Suppressor macrophage treated with lipopolysaccharide for 1 hour (primary cell): ENCODE measurements at regions not wholly inside any gene's neighbourhood (a gene's known extent, or its start where the extent isn't known, plus 50 kb on each side); places are given as distances from the start of the nearest gene placed in this dataset.
A peak's percentile ranks its signal among the peaks of the same experiment; 100 is the strongest.
"Not testable (repeated sequence)": the region's sequence is repeated elsewhere in the genome, so short reads cannot be mapped to it uniquely, and the experiment has no call there.

Source experiments
- DNase-seq, 3 donors: peaks; one replicate each; pipeline ENCODE4 v3.0.0-alpha.2; 2020 to 2022

DNA sequence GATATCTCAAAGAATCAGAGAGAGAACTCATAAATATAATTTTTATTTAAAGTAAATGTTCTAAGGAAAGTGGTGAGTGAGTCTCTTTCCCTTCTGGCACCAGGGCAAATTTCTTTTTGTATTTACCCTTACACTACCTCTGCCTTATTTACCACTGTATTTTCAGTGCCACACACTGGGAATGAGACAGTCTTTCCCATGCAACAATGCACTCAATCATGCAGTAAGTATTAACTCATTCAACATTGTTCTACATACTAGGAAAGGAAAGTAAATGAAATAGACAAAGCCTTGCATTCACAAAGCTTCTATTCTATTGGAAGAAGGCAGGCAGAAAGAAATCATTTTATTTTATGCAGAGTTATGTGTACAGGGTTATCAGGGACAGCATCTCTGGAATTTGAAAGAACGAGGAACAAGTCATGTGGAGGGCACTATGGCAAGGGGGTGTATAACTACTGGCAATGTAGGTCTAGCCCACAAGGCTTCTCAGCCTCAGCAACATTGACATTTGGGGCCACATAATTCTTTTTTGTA lies 129.8 kb upstream of the PRDX6 start:
- DNase-seq = no peak

DNA sequence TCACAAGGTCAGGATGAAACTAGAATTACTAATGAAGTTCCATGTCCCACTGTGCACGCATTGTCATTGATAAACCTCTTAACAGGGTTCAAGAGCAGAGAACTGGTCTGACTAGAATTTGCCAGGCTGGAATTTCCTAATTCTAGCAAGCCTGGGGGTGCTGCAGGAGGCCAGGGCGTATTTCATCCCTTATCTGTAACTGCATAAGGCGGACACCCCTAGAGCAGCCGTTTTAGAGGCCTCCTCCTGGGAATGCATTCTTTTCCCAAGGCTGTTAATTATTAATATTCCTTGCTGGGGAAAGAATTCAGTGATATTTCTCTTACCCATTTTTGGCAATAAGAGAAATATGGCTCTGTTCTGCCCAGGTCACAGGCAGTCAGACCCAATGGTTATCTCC lies 124.5 kb upstream of the PRDX6 start:
- not testable (repeated sequence) for DNase-seq

DNA sequence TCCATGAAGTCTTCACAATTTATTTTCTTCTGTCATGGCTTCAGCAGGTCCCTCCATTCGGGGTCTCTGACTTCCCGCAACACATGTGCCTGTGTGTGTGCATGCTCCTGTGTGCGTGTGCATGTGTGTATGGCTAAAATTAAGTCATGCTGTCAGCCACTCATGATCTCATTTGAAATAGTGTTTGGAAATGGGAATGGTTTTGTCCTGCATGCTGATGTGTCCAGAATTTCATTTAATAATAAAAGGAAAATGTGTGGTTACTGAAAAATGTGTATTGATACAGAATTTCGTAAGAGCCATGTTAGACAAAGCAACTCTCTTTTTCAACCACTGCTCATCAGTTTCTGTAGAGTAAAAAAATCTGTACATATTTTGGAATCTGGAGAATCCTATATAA lies 123.8 kb upstream of the PRDX6 start:
- no peak for DNase-seq

DNA sequence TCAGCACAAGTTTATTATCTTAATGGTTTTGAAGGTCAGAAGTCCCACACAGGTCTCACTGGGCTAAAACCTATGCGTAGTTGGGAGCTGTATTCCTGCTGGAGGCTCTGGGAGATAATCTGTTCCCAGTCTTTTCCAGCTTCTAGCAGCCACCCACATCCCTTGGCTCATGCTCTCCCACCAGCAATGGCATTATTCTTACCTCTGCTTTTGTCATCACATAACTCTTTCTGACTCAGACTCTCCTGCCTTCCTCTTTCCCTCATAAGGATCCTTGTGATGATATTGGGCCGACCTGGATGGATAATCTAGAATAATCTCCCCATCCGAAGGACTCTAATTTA lies 122.2 kb upstream of the PRDX6 start:
- no peak for DNase-seq

DNA sequence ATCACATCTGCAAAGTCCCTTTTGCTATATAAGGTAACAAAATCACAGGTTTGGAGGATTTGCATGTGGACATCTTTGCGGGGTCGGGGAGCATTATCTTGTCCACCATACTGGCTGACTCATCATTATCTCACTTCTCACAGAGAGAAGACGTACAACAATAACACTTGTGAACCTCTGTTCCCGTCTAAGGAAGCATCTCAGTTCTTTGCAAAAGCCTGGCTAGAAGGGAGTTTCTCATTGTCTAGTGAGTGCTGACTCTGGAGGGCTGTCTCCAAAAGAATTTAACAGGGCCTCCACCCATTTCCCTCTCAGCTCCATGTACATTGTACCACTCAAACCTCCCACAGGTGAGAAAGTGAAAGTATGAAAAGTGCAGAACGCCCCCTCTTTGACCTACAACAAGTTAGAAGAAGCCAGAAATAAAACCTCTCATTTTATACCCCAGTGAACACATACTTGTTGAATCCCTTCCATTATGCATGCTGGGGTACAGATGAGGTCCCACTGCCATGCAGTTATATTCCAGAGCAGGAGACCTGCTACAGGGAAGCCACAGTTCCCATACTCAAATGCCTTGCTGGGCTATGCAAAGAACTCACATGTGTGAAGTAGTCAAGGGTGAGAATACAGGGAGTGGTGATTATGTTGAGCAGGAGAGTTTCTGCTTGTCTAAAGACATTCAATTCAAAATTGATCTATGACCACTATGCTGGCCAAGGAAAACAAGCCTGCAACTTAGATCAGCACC lies 121.7 kb upstream of the PRDX6 start:
- DNase-seq = no peak

DNA sequence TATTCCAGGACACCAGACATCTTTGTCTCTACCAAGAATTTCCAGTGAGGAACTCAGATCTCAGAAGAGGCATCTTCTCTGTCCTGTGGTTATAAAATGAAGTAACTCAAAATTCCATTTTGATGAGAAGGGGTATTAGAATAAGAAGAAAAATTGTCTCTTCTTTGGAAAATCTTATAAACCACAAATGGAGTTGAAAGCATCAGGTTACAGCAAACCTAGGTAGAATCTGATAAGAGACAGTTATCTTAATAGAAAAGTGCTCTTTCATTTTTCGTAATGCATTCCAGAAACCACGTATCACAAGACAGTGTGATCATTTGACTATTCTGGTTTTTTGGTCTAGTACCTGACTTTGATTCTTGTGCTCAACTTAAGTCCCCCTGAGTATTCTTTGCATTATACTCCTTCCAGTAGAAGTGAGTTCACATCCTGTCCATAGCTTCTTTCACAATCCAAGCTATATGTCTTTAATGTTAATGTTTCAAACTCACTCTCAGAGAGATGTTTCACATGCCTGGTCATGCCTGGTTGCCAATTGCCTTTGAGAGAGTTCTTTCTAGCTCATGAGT lies 120.9 kb upstream of the PRDX6 start:
- DNase-seq = no peak

DNA sequence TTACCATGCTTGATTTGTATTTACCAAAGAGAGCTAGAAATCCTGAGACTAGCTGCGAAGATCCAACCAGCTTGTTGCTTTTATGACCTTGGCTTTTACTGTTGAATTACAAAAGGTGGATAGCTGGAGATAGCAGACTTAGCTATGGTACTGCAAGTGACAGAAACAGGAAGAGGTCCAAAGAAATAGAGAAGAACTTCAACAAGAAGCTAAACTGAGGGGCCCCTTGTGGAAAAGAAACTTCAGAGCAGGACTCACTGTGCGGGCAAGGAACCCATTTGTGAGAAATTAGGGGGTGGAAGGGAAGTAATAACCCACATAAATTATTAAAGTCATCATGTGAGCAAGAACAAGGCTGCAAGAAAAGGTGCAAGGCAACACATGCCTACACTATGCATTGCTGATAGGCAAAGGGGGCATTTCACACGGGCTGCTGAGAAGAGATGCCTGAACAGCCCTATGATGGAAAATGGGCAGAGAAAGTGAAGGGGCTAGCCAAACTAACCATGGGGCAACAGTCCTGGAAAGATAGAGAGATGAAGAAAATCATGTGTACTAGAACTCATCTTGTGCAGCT lies 116.6 kb upstream of the PRDX6 start:
- peak; percentile 15 to 23 (median 21) for DNase-seq

DNA sequence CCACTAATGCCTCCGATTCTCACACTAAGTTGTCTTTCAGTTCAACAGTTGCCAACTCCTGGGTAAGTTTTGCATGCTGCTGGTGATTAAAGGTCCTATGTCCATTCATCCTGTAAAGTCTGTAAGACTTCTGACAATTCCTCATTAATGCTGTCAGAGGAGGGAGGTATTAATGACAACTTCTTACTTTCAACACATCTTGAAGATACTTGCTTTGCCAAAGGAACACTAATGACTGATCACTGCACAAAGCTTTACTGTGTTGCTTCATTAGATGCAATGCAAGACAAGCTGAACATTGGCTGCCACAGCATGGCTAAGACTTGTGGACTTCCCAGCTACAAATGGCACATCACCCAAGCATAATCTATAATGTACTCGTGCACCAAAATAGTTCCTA lies 114.6 kb upstream of the PRDX6 start:
- DNase-seq = no peak

DNA sequence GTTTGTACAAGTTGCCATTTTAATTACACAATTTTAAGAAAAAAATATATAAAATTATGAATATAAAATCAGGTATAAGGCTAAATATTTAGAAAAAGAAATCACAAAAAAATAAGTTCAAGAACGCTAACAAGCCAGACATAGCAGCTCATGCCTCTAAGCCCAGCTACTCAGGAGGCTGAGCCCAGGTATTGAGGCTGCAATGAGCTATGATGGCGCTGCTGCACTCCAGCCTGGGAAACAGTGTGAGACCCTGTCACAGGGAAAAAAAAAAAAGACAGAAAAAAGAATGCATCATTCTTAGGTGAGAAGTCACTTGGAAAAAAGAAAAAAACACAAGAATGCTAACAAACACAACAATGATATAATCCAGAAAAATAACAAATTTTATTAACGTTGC lies 112.3 kb upstream of the PRDX6 start:
- no peak for DNase-seq

DNA sequence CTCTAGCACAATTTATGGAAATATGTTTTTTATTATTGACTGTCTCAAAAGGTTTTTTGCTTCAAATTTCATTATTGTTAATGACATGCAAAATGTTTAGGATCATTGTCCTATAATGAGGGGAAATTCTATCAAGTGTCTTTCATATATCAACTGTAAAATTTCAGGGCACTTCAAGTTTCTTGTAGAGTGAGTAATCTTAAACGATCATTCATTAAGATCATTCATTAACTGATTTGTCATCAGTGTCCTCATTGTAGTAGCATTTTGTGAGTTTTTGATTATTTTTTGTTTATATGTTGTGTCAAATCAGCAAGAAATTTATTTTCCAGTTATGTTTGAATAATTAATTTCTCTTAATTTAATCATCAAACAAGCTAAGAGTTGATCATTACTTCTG lies 111.8 kb upstream of the PRDX6 start:
- DNase-seq = no peak

DNA sequence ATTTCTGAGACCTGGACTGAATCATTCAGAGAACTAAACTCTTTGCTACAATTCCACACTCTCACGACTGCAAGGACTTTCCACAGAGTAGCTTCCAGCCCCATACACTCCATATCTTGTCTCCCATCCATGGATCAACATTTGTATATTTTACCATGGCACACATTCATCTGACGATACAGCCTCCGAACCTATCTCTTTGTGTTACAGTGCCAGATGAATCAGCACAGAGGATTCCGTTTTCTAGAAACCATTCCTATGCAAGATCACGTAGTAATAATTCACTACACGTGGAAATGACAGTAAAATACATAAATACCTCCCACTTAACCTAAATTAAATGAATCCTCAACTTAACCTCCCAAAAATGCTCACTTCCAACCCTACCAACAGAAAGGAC lies 110.0 kb upstream of the PRDX6 start:
- DNase-seq = no peak

DNA sequence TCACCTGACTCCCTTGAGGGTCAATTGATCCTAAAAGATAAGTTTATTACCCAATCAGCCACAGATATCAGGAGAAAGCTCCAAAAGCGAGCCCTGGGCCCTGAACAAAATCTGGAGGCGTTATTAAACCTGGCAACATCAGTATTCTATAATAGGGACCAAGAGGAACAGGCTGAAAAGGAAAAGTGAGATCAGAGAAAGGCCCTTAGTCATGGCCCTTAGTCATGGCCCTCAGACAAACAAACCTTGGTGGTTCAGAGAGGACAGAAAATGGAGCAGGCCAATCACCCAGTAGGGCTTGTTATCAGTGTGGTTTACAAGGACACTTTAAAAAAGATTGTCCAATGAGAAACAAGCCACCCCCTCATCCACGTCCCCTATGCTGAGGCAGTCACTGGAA lies 106.5 kb upstream of the PRDX6 start:
- peak; percentile 13 to 28 (median 13) for DNase-seq

DNA sequence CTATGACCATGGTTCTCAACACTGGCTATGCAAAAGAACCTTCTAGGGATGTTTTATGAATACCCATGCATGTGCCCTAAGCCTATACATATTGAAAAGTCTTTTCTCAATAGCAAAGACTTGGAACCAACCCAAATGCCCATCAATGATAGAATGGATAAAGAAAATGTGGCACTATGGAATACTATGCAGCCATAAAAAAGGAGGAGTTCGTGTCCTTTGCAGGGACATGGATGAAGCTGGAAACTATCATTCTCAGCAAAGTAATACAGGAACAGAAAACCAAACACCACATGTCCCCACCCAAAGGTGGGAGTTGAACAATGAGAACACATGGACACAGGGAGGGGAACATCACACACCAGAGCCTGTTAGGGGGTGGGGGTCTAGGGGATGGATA lies 101.1 kb upstream of the PRDX6 start:
- not testable (repeated sequence) for DNase-seq

DNA sequence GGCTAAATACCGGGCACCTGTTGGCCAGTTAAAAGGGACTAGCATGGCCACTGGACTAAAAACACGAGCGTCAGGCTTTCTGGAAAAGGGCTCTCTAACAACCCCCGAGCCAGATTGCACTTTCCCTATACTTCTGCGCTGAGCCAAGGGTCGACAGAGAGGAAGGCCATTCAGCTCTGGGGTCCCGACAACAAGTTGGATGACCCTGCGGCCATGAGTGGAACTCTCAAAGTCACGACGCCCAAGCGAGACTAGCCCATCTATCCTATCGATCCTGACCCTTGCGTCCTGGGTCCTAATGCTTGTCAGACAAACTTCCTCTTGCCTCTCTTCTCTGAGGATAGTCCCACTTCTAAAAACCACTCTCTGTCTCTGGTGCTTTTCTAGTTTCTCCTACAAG lies 99.9 kb upstream of the PRDX6 start:
- DNase-seq = no peak

DNA sequence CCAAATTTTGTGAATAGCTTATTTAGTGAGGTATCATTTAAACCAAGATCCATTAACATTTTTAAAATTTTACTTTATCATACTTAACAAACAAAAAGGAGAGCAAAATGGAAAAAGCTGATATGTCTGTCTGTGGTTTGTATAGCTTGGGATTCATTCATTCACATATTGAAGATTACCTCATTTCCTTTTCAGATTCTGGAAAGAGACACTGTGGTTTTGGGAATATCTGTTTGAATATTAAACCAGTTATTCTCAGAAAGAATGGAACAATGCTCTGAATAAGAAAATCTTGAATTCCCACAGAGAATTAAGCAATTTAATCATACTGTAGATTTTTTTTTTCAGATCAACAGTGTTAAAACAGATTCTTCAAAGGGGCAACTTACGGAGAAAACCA lies 93.8 kb upstream of the PRDX6 start:
- no peak for DNase-seq

DNA sequence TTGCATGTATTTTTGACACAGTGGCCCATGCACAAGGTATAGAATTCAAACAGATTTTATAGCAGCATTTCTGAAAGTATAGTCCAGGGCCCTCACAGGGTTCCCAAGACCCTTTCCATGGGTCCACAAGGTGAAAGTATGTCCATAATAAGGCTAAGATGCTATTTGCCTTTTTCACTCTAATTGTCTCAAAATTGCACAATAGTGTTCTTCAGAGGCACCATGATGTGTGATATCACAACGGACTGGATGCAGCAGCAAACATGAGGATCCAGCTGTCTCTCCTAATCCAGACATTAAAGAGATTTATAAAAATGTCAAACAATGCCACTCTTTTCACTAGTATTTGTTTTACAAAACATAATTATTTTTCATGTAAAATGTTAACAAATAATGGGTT lies 88.8 kb upstream of the PRDX6 start:
- no peak for DNase-seq

DNA sequence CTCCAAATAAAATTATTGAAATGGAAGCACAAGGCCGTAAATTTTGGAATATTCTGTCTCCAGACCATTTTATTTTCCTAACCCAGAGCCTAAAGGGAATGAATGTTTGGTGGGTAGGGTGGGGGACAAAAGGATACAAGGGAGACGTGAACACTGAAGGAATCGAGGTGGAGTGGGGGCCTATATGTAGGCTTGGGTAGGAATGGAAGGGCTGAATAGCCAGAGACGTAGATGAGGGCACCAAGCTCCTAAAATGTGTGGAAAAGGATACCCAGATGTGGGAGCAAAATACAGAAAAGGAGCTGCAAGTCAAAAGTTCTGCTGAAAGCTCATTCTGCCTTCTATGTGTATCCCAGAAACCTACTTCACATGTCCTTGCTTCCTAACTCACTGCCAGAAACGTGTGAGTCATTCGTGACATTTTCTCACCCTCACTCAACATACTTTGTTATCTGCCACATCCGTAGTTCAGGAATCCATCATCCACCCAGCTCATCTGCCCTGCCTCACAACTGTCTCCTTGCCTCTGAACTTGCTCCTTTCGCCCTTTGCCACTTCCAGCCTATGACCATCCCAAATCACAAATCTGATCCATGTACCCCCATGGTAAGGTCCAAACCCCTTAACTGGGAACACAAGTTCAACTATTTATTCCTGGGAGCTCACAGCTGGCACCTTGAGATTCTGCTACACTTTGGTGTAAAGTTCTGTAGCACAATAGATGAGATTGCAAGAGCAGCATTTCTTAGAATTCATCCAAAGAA lies 84.1 kb upstream of the PRDX6 start:
- DNase-seq = no peak

DNA sequence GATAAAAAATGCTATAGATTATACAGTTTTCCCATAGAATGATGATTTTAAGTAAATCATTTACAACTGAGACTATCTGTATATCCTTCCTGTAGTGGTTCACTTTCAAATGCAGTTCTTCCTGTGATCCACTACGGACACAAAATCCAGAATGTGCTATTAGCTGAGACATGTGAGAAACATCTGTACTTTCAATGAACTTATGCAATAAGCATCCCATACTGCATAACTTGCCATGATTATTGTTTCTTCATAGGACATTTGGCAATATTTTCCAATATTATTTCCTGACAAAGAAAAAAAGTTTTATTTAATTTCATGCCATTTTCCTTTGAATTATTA lies 83.5 kb upstream of the PRDX6 start:
- no peak for DNase-seq

DNA sequence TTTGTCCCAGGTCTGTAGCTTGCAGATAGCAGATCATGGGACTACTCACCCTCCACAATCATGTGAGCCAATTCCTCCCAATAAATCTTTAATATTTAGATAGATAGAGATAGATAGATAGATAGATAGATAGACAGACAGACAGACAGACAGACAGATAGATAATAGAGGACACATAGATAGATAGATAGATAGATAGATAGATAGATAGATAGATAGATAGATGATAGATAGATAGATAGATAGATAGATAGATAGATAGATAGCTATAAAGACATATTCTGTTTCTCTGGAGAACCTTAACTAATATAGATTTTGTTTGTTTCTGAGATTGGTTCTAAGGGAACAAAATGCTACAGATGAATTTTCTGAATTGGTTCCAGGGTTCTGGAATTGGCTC lies 82.3 kb upstream of the PRDX6 start:
- DNase-seq = not testable (repeated sequence)

DNA sequence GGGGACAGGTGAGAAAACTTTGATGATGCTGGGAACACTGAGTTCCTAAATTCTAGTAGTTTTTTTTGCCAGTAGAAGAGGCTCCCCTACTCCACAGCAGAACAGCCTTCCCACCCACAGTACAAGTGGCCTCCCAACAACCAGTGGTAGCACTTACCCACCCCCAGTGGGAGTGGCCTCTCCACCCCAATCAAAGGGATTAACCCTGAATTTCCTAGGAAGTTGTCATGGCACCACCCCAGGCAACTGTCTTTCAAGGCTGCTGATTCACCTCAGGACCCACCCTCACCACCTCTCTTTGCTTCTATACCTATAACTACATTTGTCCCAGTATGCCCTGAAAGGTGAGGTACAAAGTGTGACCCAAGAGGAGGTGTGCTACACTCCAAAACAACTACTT lies 81.4 kb upstream of the PRDX6 start:
- DNase-seq = no peak

DNA sequence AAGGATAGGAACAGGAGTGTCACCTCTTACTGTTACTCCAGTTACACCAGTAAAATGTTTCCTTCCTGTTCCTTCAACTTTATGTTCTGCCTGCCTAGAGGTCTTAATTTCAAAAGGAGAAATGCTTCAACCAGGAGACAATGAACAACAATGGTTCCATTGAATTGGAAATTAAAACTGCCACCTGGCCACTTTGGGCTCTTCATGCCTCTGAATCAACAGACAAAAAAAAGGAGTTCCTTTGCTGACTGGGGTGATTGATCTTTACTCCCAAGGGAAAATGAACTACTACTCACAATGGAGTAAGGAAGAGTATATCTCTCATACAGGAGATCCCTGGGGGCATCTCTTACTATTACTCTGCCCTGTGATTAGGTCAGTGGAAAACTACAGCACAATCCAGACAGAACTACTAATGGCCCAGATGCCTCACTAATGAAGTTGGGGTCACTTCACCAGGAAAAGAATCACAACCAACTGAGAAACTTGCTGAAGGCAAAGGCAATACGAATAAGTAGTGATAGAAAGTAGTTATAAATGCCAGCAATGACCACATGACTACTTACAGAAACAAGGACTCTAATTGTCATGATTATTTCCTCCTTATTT lies 76.6 kb upstream of the PRDX6 start:
- no peak for DNase-seq

DNA sequence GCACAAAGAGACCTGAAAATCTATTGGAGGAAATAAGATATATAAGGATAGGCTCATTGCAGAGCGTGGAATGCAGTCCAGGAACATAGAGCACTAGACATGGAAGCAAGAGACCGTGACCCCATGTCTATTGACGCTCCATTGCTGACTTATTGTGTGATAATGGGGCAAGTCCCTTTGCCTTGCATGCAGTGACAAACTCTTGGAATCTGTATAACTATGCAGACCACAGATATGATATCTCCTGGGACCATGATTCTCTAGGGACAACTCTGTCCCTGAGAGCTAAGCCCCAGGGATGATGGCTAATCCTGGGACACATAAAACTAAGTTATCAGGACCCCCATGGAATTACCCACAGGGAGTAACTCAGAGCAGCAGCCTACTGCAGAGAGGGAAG lies 73.1 kb upstream of the PRDX6 start:
- no peak for DNase-seq

DNA sequence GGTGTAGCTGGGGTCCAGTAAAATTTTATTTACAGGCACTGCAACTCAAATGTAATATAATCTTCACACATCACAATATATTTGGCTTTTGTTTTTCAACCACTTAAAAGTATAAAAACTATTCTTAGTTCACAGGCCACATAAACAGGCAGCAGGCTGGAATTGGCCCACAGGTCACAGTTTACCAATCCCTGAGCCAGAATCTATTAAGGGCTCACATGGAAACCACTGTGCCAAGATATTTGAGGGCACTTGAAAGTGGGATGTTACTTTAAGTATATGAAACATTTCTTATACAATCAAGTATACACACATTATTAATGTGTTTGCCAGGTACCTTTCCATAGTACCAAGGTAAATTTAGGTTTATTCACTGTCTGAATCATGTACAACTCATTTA lies 71.9 kb upstream of the PRDX6 start:
- DNase-seq = no peak

DNA sequence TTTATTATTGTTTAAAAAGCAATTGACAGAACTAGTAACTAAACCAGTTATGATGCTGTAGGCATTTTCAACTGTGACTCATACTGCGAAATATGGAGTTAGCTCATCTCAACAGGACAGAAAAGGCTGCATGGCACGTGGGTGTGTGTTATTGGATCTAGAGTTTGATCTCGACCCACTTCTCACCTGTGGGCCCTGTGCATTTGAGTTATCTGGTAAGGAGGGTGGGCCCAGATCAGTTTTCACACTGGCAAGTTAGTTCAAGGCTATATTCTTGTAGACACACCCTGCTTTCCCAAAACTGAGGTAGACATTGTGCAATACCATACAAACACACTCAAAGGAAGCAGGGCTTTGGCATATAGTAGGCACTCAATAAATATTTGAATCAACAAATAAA lies 71.3 kb upstream of the PRDX6 start:
- DNase-seq = peak in 1 of 3 donors; percentile 45
